IMR-90 (cell line): ENCODE measurements at regions not wholly inside any gene's neighbourhood (a gene's known extent, or its start where the extent isn't known, plus 50 kb on each side); places are given as distances from the start of the nearest gene placed in this dataset.

Source experiments
- ATAC-seq: fragments of 200-7000 bp; cut with Tn5 transposase; 2 replicates; pipeline ENCODE4 v1.9.1; 2020; ENCODE audit warnings: low read depth, mild to moderate bottlenecking, moderate library complexity
- BruUV-seq: library from RNA; stranded (reverse); fragments of 400-500 nt; replicated peaks from 2 replicates; lab custom pipeline; 2021; lab: Mats Ljungman, UMichigan
- CTCF ChIA-PET: fragments of 300-600 bp; formaldehyde crosslinking; extraction: SDS; loops from one replicate; lab custom pipeline; 2021; ENCODE audit warnings: antibody characterized with exemption; lab: Yijun Ruan, JAX
- POLR2A ChIA-PET: fragments of 300-600 bp; sonication (Branson Sonifier 250); formaldehyde crosslinking; loops from one replicate; lab custom pipeline; 2022; ENCODE audit warnings: antibody characterized with exemption; ENCODE audit not compliant: unreplicated experiment; lab: Charles Lee
- DNase-seq: peaks from one replicate; pipeline ENCODE4 v3.0.0; 2013
- H2AFZ ChIP-seq: replicated peaks from 2 replicates; pipeline ENCODE3; 2013; ENCODE audit warnings: low read length, mild to moderate bottlenecking; ENCODE audit not compliant: poor library complexity
- H2AK5ac ChIP-seq: 2 replicates; pipeline ENCODE4 v1.6.1; 2013; ENCODE audit warnings: low read depth, low read length, inconsistent platforms
- H2AK9ac ChIP-seq: replicated peaks from 2 replicates; pipeline ENCODE3; 2013; ENCODE audit warnings: mild to moderate bottlenecking, low read depth, low read length, moderate library complexity; ENCODE audit not compliant: poor library complexity
- H2BK120ac ChIP-seq: 2 replicates; pipeline ENCODE4 v1.6.1; 2013; ENCODE audit warnings: low read depth, low read length, inconsistent platforms
- H2BK15ac ChIP-seq: 3 replicates; pipeline ENCODE4 v1.6.1; 2013; ENCODE audit warnings: low read depth, low read length, inconsistent platforms
- H2BK20ac ChIP-seq: 2 replicates; pipeline ENCODE4 v1.6.1; 2013; ENCODE audit warnings: low read depth, mild to moderate bottlenecking, inconsistent platforms, low read length, moderate library complexity
- H2BK5ac ChIP-seq: 2 replicates; pipeline ENCODE4 v1.6.1; 2013; ENCODE audit warnings: mild to moderate bottlenecking, low read depth, low read length, inconsistent platforms; ENCODE audit not compliant: poor library complexity, severe bottlenecking
- H3K14ac ChIP-seq: replicated peaks from 2 replicates; pipeline ENCODE4 v1.6.1; 2013; ENCODE audit warnings: low read depth, low read length, inconsistent platforms
- H3K18ac ChIP-seq: 2 replicates; pipeline ENCODE4 v1.6.1; 2013; ENCODE audit warnings: low read depth, low read length, control low read depth
- H3K23ac ChIP-seq: 2 replicates; pipeline ENCODE4 v1.6.1; 2013; ENCODE audit warnings: low read depth, low read length, inconsistent platforms
- H3K27ac ChIP-seq: 2 replicates; pipeline ENCODE4 v1.5.1; 2013; ENCODE audit warnings: mild to moderate bottlenecking, control low read depth, low read length; ENCODE audit not compliant: insufficient read depth
- H3K27me3 ChIP-seq: 2 replicates; pipeline ENCODE4 v1.6.1; 2013; ENCODE audit warnings: low read length; ENCODE audit not compliant: control insufficient read depth, insufficient read depth
- H3K36me3 ChIP-seq: 2 replicates; pipeline ENCODE4 v1.6.1; 2013; ENCODE audit warnings: low read length, mixed read lengths; ENCODE audit not compliant: control insufficient read depth, insufficient read depth
- H3K4ac ChIP-seq: 2 replicates; pipeline ENCODE4 v1.6.1; 2013; ENCODE audit warnings: low read depth, low read length, inconsistent platforms
- H3K4me1 ChIP-seq: 2 replicates; pipeline ENCODE4 v1.6.1; 2013; ENCODE audit warnings: low read length, mixed read lengths; ENCODE audit not compliant: control insufficient read depth, insufficient read depth
- H3K4me2 ChIP-seq: 2 replicates; pipeline ENCODE4 v1.6.1; 2013; ENCODE audit warnings: low read depth, mild to moderate bottlenecking, control low read depth, low read length, moderate library complexity
- H3K4me3 ChIP-seq: 2 replicates; pipeline ENCODE4 v1.5.1; 2013; ENCODE audit warnings: low read depth, mild to moderate bottlenecking, control low read depth, low read length, moderate library complexity; ENCODE audit not compliant: insufficient read depth
- H3K56ac ChIP-seq: 2 replicates; pipeline ENCODE4 v1.6.1; 2013; ENCODE audit warnings: low read length, inconsistent platforms; ENCODE audit not compliant: insufficient read depth; ENCODE audit errors: extremely low read depth
- H3K79me1 ChIP-seq, 2 experiments: 2 replicates each; pipeline ENCODE4 v1.6.1; 2013; ENCODE audit warnings: low read length in 2 of 2, inconsistent platforms in 1 of 2, low read depth in 1 of 2
- H3K9ac ChIP-seq: 2 replicates; pipeline ENCODE4 v1.6.1; 2013; ENCODE audit warnings: low read depth, low read length, control low read depth
- H3K9me1 ChIP-seq: 2 replicates; pipeline ENCODE4 v1.6.1; 2013; ENCODE audit warnings: low read length, inconsistent platforms; ENCODE audit not compliant: insufficient read depth
- H3K9me3 ChIP-seq: 2 replicates; pipeline ENCODE4 v1.6.1; 2013; ENCODE audit warnings: low read length; ENCODE audit not compliant: control insufficient read depth, insufficient read depth
- H4K20me1 ChIP-seq: 2 replicates; pipeline ENCODE4 v1.6.1; 2013; ENCODE audit warnings: low read length, inconsistent platforms; ENCODE audit not compliant: insufficient read depth
- H4K5ac ChIP-seq: 2 replicates; pipeline ENCODE4 v1.6.1; 2013; ENCODE audit warnings: mild to moderate bottlenecking, low read depth, low read length, control low read depth
- H4K8ac ChIP-seq, 2 experiments: 2 replicates each; pipeline ENCODE4 v1.6.1; 2013; ENCODE audit warnings: low read depth in 2 of 2, low read length in 2 of 2, control low read depth in 1 of 2, inconsistent platforms in 1 of 2
- H4K91ac ChIP-seq: 2 replicates; pipeline ENCODE4 v1.6.1; 2013; ENCODE audit warnings: low read depth, low read length, inconsistent platforms; ENCODE audit not compliant: insufficient read depth
- BHLHE40 ChIP-seq: fragments of 150-350 bp; IDR thresholded peaks from 2 replicates; pipeline ENCODE4 v1.6.1; 2016; ENCODE audit warnings: mild to moderate bottlenecking, low read depth, low read length
- CEBPB ChIP-seq: IDR thresholded peaks from 2 replicates; pipeline ENCODE4 v1.6.1; 2012; ENCODE audit warnings: low read depth, low read length, improper control_type of control experiment
- CHD1 ChIP-seq: IDR thresholded peaks from 2 replicates; pipeline ENCODE4 v1.6.1; 2012; ENCODE audit warnings: low read depth, low read length, improper control_type of control experiment
- FOS ChIP-seq: fragments of 150-350 bp; IDR thresholded peaks from 2 replicates; pipeline ENCODE4 v1.6.1; 2016; ENCODE audit warnings: low read depth, low read length
- MAFK ChIP-seq: IDR thresholded peaks from 2 replicates; pipeline ENCODE4 v1.6.1; 2012; ENCODE audit warnings: low read depth, low read length, improper control_type of control experiment
- MAZ ChIP-seq: IDR thresholded peaks from 2 replicates; pipeline ENCODE4 v1.6.1; 2012; ENCODE audit warnings: low read depth, mild to moderate bottlenecking, low read length, improper control_type of control experiment, moderate library complexity, borderline replicate concordance
- POLR2A ChIP-seq: IDR thresholded peaks from 2 replicates; pipeline ENCODE4 v1.6.1; 2012; ENCODE audit warnings: mild to moderate bottlenecking, low read depth, low read length
- RCOR1 ChIP-seq: IDR thresholded peaks from 2 replicates; pipeline ENCODE4 v1.6.1; 2012; ENCODE audit warnings: mild to moderate bottlenecking, low read length, improper control_type of control experiment; ENCODE audit not compliant: insufficient replicate concordance
- RFX5 ChIP-seq: IDR thresholded peaks from 2 replicates; pipeline ENCODE4 v1.8.0; 2012; ENCODE audit warnings: low read depth, mild to moderate bottlenecking, low read length, moderate library complexity
- WGBS, 2 experiments: methylation state at CpG; one replicate each; pipeline versions ENCODE4 v1.1.5 to v1.1.7; 2013; ENCODE audit warnings: missing lambda C conversion rate in 2 of 2; ENCODE audit not compliant: insufficient read length in 1 of 2; ENCODE audit errors: extremely low coverage in 2 of 2; 5-methylcytosine and 5-hydroxymethylcytosine counted together
- dilution Hi-C: fragments of 300-500 bp; cut with HindIII; formaldehyde crosslinking; loops from one replicate; pipeline ENCODE4 v1.14.3; 2018; ENCODE audit warnings: low sequenced_read_pairs; ENCODE audit not compliant: unreplicated experiment
- in situ Hi-C: fragments of 300-500 bp; cut with MboI; formaldehyde crosslinking; loops from 3 replicates; pipeline ENCODE4 v1.14.3; 2019; ENCODE audit warnings: low sequenced_read_pairs, inconsistent platforms, mixed read lengths
- intact Hi-C: fragments of 100-400 bp; cut with micrococcal nuclease; formaldehyde crosslinking; loops from 2 replicates; pipeline ENCODE4 v1.10.0; 2022
- TF ChIP-seq, protein P1 (sequence below): fragments of 150-350 bp; IDR thresholded peaks from 2 replicates; pipeline ENCODE4 v1.6.1; 2017; ENCODE audit warnings: mild to moderate bottlenecking, antibody characterized with exemption, low read length, low read depth
- TF ChIP-seq, protein P2 (sequence below): conservative IDR thresholded peaks from 2 replicates; pipeline ENCODE4 v1.5.1; 2012; ENCODE audit warnings: mild to moderate bottlenecking, low read depth, low read length, improper control_type of control experiment

DNA sequence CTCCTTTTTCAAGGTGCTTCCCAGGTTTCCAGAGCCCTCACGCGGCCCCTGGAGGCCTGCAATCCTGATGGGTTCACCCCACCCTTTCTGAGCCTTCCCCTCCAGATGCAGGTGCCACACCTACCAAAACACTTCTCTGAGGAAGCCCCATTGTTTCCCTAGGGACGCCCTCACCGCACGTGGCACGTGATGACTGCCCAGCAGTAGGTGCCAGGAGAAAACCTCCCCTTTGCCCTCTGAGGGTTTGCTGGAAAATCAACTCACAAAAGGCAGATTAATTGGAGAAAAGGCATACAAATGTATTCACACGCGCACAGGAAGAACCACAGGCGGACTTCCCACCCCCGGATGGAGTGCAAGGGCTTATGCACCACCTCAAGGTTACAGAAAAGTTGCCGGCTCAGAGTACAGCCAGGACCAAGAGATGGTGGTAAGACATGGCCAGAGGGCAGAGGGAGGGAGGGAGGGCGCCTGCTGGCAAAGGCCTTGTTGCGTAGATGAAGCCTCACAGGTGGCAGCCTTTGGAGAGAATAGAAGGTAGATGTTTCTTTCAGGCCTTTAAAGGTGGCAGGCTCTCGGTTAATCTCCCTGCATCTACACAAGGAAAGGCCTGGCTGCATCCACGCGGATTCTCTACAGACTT lies 269.4 kb upstream of the RAB6C start (continued):
- TF ChIP-seq CEBPB (no peak), POLR2A (no peak), CHD1 (no peak), RCOR1 (no peak), BHLHE40 (no peak)

DNA sequence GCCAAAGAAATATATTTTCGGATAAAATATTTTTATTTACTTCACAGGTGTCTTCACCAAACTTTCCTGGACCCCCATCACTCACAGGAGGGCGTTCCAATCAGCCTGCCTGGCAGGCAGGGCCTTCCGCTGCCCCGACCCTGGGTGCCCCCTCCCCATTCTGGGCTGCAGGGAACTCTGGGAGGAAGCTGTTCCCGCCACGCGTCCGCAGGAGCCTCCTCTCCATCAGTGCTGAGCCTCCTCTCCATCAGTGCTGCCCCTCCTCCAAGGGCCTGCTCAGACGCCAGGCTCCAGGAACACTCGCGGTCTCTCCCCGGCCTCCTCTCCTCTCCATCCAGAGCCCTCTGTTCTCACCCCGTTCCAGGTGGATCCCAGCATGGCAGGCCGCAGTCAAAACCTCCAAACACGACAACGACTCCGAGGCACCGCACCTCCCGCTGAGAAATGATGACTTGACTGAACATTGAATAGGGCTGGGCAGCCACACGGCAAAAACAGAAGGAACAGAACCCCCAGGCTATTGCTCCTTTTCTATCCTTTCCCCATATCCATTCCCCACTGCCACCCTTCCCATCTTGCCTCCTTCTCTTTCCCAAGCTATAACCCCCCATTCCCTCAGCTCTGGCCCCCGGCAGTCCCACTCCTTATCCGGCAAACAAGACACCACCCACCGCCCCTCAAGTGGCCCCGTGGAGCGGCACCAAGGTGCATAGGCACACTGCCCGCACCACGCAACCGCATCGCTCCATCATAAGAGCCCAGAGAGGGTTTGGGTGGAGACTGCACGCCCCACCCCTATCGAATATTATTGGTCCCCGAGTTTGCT lies 268.6 kb upstream of the RAB6C start:
- H3K14ac ChIP-seq: no peak overlapping the region
- H3K4me3 ChIP-seq: no peak overlapping the region
- no TSS peak for BruUV-seq
- in situ Hi-C loops: no loop called here
- ChIA-PET POLR2A (no interaction called here), CTCF (no interaction called here)
- H2BK20ac ChIP-seq: no peak overlapping the region
- H3K27ac ChIP-seq: no peak overlapping the region
- H3K36me3 ChIP-seq: no peaks in the 10 kb centered on the region
- H3K4ac ChIP-seq: no peak overlapping the region
- H3K18ac ChIP-seq: no peak overlapping the region
- H2BK120ac ChIP-seq: no peak overlapping the region
- peaks cover 13% of the 10 kb centered on the region for H3K9me3 ChIP-seq
- no peaks in the 10 kb centered on the region for H4K20me1 ChIP-seq
- H2AFZ ChIP-seq: no peak overlapping the region
- H2AK9ac ChIP-seq: no peak overlapping the region
- no peak for DNase-seq
- H3K79me1 ChIP-seq: no peaks in the 10 kb centered on the region
- no peak overlapping the region for H2AK5ac ChIP-seq
- H3K56ac ChIP-seq: no peak overlapping the region
- no peak overlapping the region for H3K9ac ChIP-seq
- intact Hi-C loops: no loop called here
- no peak overlapping the region for H3K4me2 ChIP-seq
- no peak overlapping the region for H4K8ac ChIP-seq
- H4K91ac ChIP-seq: no peak overlapping the region
- no peak overlapping the region for H2BK15ac ChIP-seq
- dilution Hi-C loops: no loop called here
- no peaks in the 10 kb centered on the region for H3K4me1 ChIP-seq
- no peak overlapping the region for H4K5ac ChIP-seq
- 88% methylated on average over 10 of the region's 32 CpGs; no CpG with 5 or more reads in 1 of the 2 experiments for WGBS, 2 experiments
- no peaks in the 10 kb centered on the region for H3K27me3 ChIP-seq
- H2BK5ac ChIP-seq: no peak overlapping the region
- no peak overlapping the region for H3K23ac ChIP-seq
- ATAC-seq: no peak
- no peaks in the 10 kb centered on the region for H3K9me1 ChIP-seq
- TF ChIP-seq MAZ: no peak
- TF ChIP-seq CEBPB: no peak
- no peak for TF ChIP-seq RCOR1
- TF ChIP-seq, protein P1, sequence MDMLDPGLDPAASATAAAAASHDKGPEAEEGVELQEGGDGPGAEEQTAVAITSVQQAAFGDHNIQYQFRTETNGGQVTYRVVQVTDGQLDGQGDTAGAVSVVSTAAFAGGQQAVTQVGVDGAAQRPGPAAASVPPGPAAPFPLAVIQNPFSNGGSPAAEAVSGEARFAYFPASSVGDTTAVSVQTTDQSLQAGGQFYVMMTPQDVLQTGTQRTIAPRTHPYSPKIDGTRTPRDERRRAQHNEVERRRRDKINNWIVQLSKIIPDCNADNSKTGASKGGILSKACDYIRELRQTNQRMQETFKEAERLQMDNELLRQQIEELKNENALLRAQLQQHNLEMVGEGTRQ: no peak
- TF ChIP-seq RFX5: no peak
- no peak for TF ChIP-seq BHLHE40
- no peak for TF ChIP-seq MAFK
- TF ChIP-seq, protein P2, sequence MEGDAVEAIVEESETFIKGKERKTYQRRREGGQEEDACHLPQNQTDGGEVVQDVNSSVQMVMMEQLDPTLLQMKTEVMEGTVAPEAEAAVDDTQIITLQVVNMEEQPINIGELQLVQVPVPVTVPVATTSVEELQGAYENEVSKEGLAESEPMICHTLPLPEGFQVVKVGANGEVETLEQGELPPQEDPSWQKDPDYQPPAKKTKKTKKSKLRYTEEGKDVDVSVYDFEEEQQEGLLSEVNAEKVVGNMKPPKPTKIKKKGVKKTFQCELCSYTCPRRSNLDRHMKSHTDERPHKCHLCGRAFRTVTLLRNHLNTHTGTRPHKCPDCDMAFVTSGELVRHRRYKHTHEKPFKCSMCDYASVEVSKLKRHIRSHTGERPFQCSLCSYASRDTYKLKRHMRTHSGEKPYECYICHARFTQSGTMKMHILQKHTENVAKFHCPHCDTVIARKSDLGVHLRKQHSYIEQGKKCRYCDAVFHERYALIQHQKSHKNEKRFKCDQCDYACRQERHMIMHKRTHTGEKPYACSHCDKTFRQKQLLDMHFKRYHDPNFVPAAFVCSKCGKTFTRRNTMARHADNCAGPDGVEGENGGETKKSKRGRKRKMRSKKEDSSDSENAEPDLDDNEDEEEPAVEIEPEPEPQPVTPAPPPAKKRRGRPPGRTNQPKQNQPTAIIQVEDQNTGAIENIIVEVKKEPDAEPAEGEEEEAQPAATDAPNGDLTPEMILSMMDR: no peak
- TF ChIP-seq POLR2A: no peak
- TF ChIP-seq FOS: no peak
